ENCODE measurements at regions not wholly inside any gene's neighbourhood (a gene's known extent, or its start where the extent isn't known, plus 50 kb on each side); places are given as distances from the start of the nearest gene placed in this dataset.

DNA sequence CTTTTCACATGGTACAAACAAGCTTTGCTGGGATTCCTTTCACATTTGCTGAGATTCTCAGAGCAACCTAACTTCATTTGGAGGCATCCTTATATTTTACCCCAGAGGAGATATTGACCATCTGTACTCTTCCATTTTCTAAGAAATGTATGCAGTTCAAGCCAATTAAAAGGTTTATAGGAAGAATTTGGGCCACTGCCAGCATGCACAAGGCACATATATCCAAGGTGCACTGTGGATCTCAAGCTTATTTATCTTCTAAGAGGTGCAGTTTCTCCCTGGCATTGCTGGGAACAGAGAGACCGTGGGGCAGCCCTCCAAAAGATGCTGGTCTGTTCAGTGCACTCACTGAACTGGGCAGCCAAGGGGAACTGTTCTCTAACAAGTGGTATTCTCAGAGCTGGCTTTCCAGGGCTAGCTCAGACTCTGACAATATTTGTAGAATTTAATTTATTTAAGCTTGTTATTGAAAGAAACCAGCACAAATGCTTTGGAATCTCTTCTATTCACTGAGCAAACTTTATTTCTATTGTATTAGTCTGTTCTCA is 213.3 kb downstream of the TENT4A start:
- DNase-seq: no peak

DNA sequence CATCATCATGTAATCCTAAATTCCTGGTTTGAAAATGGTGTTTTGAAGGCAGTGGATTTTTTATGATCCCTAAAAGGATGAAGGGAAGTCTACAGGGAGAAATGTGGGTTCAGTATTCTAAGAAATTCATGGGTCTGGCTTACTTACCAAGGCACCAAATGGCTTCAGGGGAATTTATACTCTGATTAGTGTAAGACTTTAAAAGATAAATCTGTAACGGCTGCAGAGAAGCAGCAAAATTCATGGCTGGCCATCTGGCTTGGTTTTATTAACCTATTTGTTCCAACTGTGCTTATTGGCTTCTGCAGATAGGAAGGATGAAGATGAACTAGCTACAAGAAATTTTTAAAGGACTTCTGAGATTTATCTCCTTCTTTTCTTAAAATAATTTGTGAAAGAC is 222.8 kb downstream of the TENT4A start:
- DNase-seq: no peak

GRCh38 chr5:6937677-6938076 is 224.4 kb downstream of the TENT4A start:
- no peak for DNase-seq

GRCh38 chr5:6941631-6942030 is 228.4 kb downstream of the TENT4A start:
- no peak for DNase-seq

GRCh38 chr5:6943197-6944112 is 230.2 kb downstream of the TENT4A start:
- no peak for DNase-seq

GRCh38 chr5:6948562-6948961 is 235.3 kb downstream of the TENT4A start:
- DNase-seq: no peak

GRCh38 chr5:6949230-6949629 is 236.0 kb downstream of the TENT4A start:
- no peak for DNase-seq

DNA sequence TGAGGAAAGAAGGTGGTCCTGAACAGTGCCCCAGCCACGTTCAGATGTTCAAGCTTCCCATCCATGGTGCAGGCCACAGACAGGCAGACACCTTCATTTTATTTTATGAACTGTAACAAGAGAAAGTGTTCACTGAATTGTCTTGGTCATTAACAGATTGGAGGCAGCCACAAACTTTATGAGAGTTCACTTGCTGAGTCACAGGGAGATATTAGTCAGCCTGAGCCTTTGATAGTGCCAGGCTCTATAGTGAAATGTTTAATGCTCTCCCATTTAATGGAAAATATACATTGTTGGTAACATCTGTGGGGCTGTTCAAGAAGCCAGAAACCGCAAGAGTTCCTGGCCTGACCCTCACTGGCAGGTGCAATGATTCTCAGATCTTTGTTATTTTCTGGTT is 237.0 kb downstream of the TENT4A start:
- DNase-seq: no peak

DNA sequence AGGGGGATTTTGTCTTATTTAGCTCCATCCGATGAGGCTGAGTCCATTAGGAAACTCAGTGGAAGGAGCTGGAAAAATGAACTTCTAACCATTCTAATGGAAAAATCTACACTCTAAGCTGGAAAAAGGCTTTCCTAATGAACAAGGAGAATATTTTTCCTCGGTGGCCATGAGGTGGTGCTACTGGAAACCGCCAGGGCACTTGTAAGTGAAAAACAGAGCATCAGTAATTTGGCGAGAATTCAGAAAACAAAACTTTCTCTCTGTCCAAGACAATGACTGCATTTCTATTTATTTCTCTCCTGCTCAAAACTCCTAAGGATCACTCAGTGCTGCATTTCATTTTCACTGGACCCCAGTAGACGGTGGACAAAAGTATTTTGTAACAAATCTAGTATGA is 237.6 kb downstream of the TENT4A start:
- DNase-seq: peak in 1 of 2 donors; percentile 0

DNA sequence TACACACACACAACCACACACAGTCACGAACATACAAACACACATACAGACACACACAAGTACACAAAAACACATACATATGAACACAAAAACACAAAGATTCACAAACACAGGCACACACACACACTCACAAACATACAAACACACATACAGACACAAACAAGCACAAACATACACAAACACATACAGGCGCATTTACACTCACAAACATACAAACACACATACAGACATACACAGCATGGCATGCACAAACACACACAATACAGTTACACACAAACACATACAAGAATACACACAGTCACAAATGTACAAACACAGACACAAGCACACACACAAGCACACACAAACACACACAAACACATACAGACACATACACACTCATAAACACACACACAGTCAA is 247.9 kb downstream of the TENT4A start:
- DNase-seq: no peak

DNA sequence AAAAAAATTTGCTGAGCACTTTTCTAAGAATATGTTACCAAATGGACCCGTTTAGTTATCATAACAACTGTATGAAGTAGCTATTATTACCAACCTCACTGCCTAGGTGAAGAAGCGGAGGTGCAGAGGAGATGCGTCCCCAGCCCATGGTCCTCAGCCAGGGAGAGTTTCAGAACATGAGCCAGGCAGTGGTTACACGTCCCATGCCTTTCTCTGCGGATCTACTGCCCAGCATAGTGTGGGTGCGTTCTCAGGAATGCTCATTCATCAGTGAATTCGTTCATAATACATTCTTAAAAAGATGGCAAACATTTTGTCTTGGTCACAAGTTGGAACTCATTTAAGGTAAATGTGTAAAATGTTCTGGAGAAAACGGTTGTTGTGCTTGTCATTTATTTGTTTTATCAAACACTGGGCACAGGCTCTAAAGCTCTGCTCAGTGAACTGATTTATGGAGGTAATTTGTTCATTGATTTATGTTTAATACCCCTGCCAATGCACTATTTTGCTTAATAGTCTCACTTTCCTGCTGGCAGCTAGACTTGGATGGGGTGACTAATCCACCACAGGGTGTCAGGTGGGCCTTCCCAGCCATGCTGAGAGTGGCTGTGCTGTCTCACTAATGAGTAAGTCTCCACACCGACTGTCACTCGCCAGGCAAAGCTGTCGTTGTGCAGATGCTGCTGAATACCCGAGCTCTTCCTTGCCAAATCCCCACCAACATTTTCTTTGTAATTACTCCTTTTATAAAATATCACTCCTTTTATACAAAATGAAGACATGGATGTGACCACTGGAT is 248.8 kb downstream of the TENT4A start:
- DNase-seq: no peak

- DNase-seq: no peak
Observed at GRCh38 chr5:6976971-6977370, 263.7 kb downstream of the TENT4A start.

DNA sequence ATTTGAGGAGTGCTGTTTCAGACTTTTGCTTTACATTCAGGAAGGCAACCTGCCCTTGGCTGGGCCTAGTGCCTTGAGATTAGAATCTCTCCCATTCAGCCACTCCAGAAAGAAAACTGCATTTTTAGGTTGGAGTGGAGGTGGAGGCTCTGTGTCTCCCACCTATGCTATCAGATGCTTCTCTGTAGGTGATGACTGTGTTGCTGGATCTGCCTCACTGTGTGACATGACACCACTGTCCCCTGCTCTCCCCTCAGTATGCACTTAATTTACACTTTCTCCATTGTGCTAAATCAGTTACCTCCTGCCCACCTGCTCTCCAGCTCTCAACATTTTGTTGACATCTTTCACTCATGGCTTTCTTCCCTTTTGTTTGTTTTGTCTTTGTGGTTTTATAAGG is 265.8 kb downstream of the TENT4A start:
- DNase-seq: no peak

DNA sequence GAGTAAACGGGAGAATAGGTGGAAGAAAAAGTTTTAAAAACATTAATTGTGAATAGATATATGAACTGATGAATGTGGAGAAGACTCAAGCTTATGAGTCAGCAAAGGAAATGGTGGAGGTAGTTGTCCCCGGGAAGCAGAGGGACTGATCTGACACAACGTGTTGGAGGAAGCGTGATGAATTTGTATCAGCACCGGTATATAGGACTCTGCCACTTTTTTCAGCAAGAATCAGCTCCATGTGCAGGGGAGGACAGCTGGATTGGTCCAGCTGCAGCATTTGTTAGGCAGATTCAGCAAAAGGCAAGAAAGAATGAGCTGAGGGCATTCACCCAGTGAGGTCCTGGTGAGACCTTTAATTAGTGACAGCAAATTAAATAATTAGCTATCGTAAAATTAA is 276.0 kb downstream of the TENT4A start:
- DNase-seq: no peak

DNA sequence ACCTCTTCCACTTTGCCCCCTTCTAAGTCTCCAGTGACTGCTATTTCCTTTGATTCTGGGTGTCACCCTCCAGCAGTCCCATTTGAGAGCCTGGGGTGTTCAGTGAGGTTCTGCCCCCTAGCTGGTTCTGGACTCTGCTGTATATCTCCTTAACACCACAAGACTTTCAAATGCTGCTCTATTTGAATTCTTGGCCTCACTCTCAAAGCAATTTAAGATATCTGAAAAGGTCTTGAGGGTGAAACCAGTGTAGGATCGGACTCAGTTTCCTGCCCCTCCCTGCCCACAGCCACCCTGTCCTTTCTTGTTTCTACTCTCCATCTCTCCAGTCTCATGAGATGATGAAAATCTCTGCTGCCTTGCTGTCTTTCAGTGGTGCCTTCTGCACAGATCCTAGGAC is 280.9 kb downstream of the TENT4A start:
- DNase-seq: no peak

GRCh38 chr5:6995115-6995514 is 281.9 kb downstream of the TENT4A start:
- DNase-seq: no peak

DNA sequence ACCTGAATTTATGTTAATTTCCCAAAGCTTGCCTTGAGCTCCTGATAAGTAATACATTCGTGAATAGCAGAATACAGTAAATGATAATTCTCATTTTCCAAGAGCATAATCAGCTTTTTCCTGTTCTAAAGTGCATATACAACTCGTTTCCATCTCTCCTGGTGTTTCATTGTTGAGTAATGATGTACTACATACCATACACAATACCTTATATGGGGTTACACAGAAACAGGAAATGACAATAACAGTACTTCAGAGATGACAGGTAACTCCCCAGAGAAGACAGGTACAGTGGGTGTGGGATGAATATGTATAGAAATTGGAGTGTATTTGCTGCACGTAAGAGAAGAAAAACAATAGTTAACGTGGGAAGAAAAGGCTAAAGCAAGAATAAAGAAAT is 287.1 kb downstream of the TENT4A start:
- DNase-seq: no peak

DNA sequence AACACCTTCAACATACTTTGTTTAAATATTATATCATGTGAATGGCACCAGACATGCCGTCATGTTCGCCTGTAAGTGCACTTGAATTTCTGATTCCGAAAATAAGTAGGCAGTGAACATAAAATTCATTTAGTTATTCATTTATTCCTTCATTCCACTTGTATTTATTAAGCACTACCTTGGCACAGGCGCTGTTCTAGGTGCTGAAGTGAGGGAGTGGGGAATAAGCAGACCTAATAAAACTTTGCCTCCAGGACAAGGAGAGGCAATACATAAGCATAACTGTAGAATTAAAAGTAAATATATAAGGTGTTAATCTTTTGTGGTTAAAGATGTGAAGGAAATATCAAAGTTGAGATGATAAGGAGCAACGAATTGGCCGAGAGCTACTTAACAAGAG is 297.4 kb downstream of the TENT4A start:
- no peak for DNase-seq

GRCh38 chr5:7012057-7012456 is 298.8 kb downstream of the TENT4A start:
- no peak for DNase-seq

DNA sequence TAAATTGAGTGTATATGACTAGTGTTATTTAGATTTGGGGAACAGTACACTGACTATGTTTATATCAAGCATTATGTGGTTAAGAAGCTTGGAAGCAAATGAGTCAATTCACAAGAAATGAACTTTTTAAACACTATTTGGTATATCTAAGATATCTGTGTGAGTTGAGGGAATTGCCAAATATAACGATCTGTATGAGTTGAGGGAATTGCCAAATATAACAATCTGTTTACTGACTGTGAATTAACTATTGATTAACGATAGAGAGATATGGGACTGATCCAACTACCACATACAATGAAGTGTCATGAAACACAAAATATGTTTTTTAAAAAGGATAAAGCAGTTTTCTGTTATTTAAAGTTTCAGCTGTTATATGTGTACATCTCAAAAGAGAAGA is 301.4 kb downstream of the TENT4A start:
- DNase-seq: no peak

DNA sequence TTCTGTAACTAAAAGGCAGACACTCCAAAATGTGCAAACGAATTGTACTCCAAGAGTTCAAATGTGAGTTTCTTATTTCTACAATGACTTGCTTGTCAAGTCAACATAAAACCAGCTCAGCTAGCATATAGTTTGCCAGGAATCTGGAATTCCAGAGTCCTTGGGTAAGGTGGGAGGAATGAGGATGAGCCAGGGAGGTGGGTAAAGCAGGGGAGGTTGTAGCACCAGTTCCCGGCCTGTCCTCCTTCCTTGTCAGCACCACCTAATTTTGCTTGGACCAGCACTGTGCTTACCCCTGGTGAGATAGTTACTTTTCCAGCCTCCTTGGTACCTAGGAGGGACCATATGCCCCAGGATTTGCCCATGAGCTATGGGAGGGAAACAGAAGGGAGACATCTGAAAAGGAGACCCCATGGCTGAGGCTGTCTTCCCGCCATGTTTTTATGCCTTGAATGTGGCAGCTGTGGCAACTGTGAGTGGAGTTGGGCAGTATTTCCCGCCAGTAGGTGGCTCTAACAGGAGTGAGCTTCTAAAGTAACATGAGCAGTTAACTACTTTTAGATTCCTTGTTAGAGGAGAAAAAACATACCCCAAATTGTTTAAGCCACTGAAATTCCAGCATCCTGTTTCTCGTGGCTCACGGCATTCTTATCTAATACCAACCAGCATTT is 302.5 kb downstream of the TENT4A start:
- DNase-seq: no peak

GRCh38 chr5:7016999-7017747 is 303.9 kb downstream of the TENT4A start:
- DNase-seq: no peak

Data from hippocampal formation (tissue), 2 donors.